Mammary epithelial cell (primary cell): ENCODE measurements at regions not wholly inside any gene's neighbourhood (a gene's known extent, or its start where the extent isn't known, plus 50 kb on each side); places are given as distances from the start of the nearest gene placed in this dataset.

ENCODE experiments used
- EZH2 ChIP-seq: IDR thresholded peaks from 2 replicates; pipeline ENCODE4 v1.6.1; 2012; ENCODE audit warnings: low read length, inconsistent platforms, borderline replicate concordance
- TF ChIP-seq, protein P1 (sequence below), 2 donors: IDR thresholded peaks in 1 of 2; conservative IDR thresholded peaks in 1 of 2; 2 replicates each; pipeline ENCODE4 v1.5.1; 2011 to 2012; ENCODE audit warnings: inconsistent platforms in 2 of 2, low read length in 2 of 2, mild to moderate bottlenecking in 2 of 2, control low read depth in 1 of 2, low read depth in 1 of 2; ENCODE audit not compliant: insufficient read depth in 1 of 2; ENCODE audit errors: extremely low read depth in 1 of 2

DNA sequence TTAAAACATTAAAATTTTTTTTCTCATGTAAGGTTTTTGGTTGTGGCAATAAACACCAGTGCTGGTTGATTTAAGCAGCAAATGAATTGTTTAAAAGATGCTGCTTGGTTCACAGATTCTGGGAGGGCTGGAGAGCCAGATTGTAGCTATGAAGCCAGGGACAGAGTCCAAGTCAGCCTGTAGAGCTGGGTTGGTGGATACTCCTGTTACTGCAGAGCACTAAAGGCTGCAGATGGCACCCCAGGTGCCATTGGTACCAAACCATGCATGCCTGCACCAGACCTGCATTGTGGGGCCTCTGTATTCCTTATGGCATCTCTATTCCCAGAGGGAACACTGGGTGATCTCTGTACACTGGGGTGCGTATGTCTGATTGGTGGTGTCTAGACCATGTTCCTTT lies 113.3 kb downstream of the SNAPC1 start:
- TF ChIP-seq, protein P1, sequence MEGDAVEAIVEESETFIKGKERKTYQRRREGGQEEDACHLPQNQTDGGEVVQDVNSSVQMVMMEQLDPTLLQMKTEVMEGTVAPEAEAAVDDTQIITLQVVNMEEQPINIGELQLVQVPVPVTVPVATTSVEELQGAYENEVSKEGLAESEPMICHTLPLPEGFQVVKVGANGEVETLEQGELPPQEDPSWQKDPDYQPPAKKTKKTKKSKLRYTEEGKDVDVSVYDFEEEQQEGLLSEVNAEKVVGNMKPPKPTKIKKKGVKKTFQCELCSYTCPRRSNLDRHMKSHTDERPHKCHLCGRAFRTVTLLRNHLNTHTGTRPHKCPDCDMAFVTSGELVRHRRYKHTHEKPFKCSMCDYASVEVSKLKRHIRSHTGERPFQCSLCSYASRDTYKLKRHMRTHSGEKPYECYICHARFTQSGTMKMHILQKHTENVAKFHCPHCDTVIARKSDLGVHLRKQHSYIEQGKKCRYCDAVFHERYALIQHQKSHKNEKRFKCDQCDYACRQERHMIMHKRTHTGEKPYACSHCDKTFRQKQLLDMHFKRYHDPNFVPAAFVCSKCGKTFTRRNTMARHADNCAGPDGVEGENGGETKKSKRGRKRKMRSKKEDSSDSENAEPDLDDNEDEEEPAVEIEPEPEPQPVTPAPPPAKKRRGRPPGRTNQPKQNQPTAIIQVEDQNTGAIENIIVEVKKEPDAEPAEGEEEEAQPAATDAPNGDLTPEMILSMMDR (conservative IDR thresholded peaks at IDR 0.05 in 1 of 2, IDR thresholded peaks at IDR 0.05 in 1 of 2; ENCODE audit: extremely low read depth in 1 of 2, insufficient read depth in 1 of 2, low read depth in 1 of 2, low read length in 2 of 2) = no peak
- no peak for TF ChIP-seq EZH2
